SK-N-SH treated with all-trans-retinoic acid at 6 μM for 48 hours (cell line): ENCODE measurements at regions not wholly inside any gene's neighbourhood (a gene's known extent, or its start where the extent isn't known, plus 50 kb on each side); places are given as distances from the start of the nearest gene placed in this dataset.

Experiments used
- ARNTL ChIP-seq: fragments of 450-650 bp; formaldehyde crosslinking; IDR thresholded peaks from 2 replicates; pipeline ENCODE4 v1.5.0; 2020; ENCODE audit warnings: low read depth, mild to moderate bottlenecking, moderate library complexity, borderline replicate concordance
- BACH2 ChIP-seq: fragments of 250-450 bp; sonication (Bioruptor Pico); IDR thresholded peaks from 2 replicates; pipeline ENCODE4 v1.9.0; 2021; ENCODE audit warnings: mild to moderate bottlenecking, borderline replicate concordance
- ESRRG ChIP-seq: fragments of 250-450 bp; sonication (Bioruptor Pico); IDR thresholded peaks from 2 replicates; pipeline ENCODE4 v1.6.1; 2021; ENCODE audit warnings: mild to moderate bottlenecking
- GLIS3 ChIP-seq: fragments of 250-450 bp; sonication (Bioruptor Pico); IDR thresholded peaks from 2 replicates; pipeline ENCODE4 v1.5.0; 2020; ENCODE audit warnings: mild to moderate bottlenecking, moderate library complexity
- ISL1 ChIP-seq: fragments of 250-450 bp; sonication (Bioruptor Pico); IDR thresholded peaks from 2 replicates; pipeline ENCODE4 v2.1.2; 2022; ENCODE audit warnings: mild to moderate bottlenecking, moderate library complexity
- PPARA ChIP-seq: fragments of 250-450 bp; sonication (Bioruptor Pico); IDR thresholded peaks from 2 replicates; pipeline ENCODE4 v1.5.0; 2020; ENCODE audit warnings: mild to moderate bottlenecking, borderline replicate concordance
- RARB ChIP-seq: fragments of 250-450 bp; sonication (Bioruptor Pico); IDR thresholded peaks from 2 replicates; pipeline ENCODE4 v1.8.0; 2021; ENCODE audit warnings: mild to moderate bottlenecking, moderate library complexity
- TCF4 ChIP-seq: fragments of 250-450 bp; sonication (Bioruptor Pico); IDR thresholded peaks from 2 replicates; pipeline ENCODE4 v1.8.0; 2021; ENCODE audit warnings: mild to moderate bottlenecking, moderate library complexity, borderline replicate concordance
- TOX ChIP-seq: fragments of 250-450 bp; sonication (Bioruptor Pico); IDR thresholded peaks from 2 replicates; pipeline ENCODE4 v1.8.0; 2021; ENCODE audit warnings: mild to moderate bottlenecking, moderate library complexity, borderline replicate concordance
- ZC3H10 ChIP-seq: fragments of 250-450 bp; sonication (Bioruptor Pico); IDR thresholded peaks from 2 replicates; pipeline ENCODE4 v1.5.1; 2021; ENCODE audit warnings: mild to moderate bottlenecking, moderate library complexity
- TF ChIP-seq, protein P1 (sequence below): fragments of 250-450 bp; sonication (Bioruptor Pico); IDR thresholded peaks from 2 replicates; pipeline ENCODE4 v1.8.0; 2020; ENCODE audit warnings: mild to moderate bottlenecking, moderate library complexity, borderline replicate concordance
- TF ChIP-seq, protein P2 (sequence below): fragments of 250-450 bp; sonication (Bioruptor Pico); IDR thresholded peaks from 2 replicates; pipeline ENCODE4 v1.5.0; 2020; ENCODE audit warnings: mild to moderate bottlenecking, moderate library complexity
- TF ChIP-seq, protein P3 (sequence below): fragments of 250-450 bp; sonication (Bioruptor Pico); IDR thresholded peaks from 2 replicates; pipeline ENCODE4 v1.5.1; 2020; ENCODE audit warnings: low read depth, mild to moderate bottlenecking, moderate library complexity

DNA sequence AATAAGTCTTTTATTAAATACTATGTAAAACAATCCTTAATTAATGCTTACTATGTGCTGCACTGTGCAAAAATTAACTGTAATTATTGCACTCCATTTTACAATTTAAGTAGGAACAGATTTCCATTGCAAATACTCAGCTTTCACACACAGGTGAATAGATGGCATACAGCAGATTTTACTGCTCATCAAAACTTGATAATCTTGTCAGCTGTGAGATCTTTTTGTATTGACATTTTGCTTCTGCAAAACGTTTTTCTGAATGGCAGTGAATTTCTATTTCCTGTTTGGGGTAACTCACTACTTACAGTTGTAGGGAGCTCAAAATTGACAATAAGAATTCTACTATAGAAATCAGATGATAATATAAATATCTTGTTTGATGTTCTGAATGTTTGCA lies 220.0 kb upstream of the MAGI2 start:
- TF ChIP-seq, protein P1, sequence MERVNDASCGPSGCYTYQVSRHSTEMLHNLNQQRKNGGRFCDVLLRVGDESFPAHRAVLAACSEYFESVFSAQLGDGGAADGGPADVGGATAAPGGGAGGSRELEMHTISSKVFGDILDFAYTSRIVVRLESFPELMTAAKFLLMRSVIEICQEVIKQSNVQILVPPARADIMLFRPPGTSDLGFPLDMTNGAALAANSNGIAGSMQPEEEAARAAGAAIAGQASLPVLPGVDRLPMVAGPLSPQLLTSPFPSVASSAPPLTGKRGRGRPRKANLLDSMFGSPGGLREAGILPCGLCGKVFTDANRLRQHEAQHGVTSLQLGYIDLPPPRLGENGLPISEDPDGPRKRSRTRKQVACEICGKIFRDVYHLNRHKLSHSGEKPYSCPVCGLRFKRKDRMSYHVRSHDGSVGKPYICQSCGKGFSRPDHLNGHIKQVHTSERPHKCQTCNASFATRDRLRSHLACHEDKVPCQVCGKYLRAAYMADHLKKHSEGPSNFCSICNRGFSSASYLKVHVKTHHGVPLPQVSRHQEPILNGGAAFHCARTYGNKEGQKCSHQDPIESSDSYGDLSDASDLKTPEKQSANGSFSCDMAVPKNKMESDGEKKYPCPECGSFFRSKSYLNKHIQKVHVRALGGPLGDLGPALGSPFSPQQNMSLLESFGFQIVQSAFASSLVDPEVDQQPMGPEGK (CRISPR knock-in tag), result no peak
- TF ChIP-seq ARNTL (CRISPR knock-in tag) (no peak), RARB (no peak), GLIS3 (no peak), TCF4 (CRISPR knock-in tag) (no peak), PPARA (CRISPR knock-in tag) (no peak), ISL1 (CRISPR knock-in tag) (no peak), BACH2 (no peak), TOX (no peak), ESRRG (no peak), ZC3H10 (no peak)
- TF ChIP-seq, protein P2, sequence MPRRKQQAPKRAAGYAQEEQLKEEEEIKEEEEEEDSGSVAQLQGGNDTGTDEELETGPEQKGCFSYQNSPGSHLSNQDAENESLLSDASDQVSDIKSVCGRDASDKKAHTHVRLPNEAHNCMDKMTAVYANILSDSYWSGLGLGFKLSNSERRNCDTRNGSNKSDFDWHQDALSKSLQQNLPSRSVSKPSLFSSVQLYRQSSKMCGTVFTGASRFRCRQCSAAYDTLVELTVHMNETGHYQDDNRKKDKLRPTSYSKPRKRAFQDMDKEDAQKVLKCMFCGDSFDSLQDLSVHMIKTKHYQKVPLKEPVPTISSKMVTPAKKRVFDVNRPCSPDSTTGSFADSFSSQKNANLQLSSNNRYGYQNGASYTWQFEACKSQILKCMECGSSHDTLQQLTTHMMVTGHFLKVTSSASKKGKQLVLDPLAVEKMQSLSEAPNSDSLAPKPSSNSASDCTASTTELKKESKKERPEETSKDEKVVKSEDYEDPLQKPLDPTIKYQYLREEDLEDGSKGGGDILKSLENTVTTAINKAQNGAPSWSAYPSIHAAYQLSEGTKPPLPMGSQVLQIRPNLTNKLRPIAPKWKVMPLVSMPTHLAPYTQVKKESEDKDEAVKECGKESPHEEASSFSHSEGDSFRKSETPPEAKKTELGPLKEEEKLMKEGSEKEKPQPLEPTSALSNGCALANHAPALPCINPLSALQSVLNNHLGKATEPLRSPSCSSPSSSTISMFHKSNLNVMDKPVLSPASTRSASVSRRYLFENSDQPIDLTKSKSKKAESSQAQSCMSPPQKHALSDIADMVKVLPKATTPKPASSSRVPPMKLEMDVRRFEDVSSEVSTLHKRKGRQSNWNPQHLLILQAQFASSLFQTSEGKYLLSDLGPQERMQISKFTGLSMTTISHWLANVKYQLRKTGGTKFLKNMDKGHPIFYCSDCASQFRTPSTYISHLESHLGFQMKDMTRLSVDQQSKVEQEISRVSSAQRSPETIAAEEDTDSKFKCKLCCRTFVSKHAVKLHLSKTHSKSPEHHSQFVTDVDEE (CRISPR knock-in tag), result no peak
- TF ChIP-seq, protein P3, sequence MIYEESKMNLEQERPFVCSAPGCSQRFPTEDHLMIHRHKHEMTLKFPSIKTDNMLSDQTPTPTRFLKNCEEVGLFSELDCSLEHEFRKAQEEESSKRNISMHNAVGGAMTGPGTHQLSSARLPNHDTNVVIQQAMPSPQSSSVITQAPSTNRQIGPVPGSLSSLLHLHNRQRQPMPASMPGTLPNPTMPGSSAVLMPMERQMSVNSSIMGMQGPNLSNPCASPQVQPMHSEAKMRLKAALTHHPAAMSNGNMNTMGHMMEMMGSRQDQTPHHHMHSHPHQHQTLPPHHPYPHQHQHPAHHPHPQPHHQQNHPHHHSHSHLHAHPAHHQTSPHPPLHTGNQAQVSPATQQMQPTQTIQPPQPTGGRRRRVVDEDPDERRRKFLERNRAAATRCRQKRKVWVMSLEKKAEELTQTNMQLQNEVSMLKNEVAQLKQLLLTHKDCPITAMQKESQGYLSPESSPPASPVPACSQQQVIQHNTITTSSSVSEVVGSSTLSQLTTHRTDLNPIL, result no peak
